A549 (cell line): ENCODE measurements at regions not wholly inside any gene's neighbourhood (a gene's known extent, or its start where the extent isn't known, plus 50 kb on each side); places are given as distances from the start of the nearest gene placed in this dataset.

Experiments used
- CTCF ChIP-seq: fragments of >200 bp; sonication (Bioruptor Twin); formaldehyde crosslinking; IDR thresholded peaks from 3 replicates; pipeline ENCODE4 v1.5.1; 2016
- EP300 ChIP-seq, 2 experiments: fragments of >200 bp; sonication (Bioruptor Twin); formaldehyde crosslinking; IDR thresholded peaks; 2 replicates in 1 of 2; 3 replicates in 1 of 2; pipeline ENCODE4 v1.6.1; 2016 to 2017
- FOSB ChIP-seq: fragments of 250-450 bp; sonication (Bioruptor Pico); IDR thresholded peaks from 2 replicates; pipeline ENCODE4 v1.5.0; 2020; ENCODE audit warnings: mild to moderate bottlenecking, moderate library complexity
- FOSL2 ChIP-seq, 2 experiments: fragments of 450-650 bp in 1 of 2; fragments of >200 bp in 1 of 2; sonication (Bioruptor Twin) in 1 of 2; formaldehyde crosslinking; IDR thresholded peaks; 2 replicates each; pipeline versions ENCODE4 v1.5.0 to v1.6.1; 2016 to 2020; ENCODE audit warnings: mild to moderate bottlenecking in 1 of 2, moderate library complexity in 1 of 2
- KDM5A ChIP-seq: fragments of 200-600 bp; sonication (generic); IDR thresholded peaks from 2 replicates; pipeline ENCODE4 v1.6.1; 2016; ENCODE audit warnings: antibody characterized with exemption, mild to moderate bottlenecking
- NR3C1 ChIP-seq: fragments of >200 bp; sonication (Bioruptor Twin); formaldehyde crosslinking; IDR thresholded peaks from 3 replicates; pipeline ENCODE4 v1.6.1; 2017
- POLR2A ChIP-seq: IDR thresholded peaks from 2 replicates; pipeline ENCODE4 v1.6.1; 2012; ENCODE audit warnings: mild to moderate bottlenecking, low read length
- RCOR1 ChIP-seq: fragments of 150-350 bp; IDR thresholded peaks from 2 replicates; pipeline ENCODE4 v1.6.1; 2014; ENCODE audit warnings: antibody characterized with exemption, low read length, low read depth
- SMC3 ChIP-seq: fragments of >200 bp; sonication (Bioruptor Twin); formaldehyde crosslinking; IDR thresholded peaks from 3 replicates; pipeline ENCODE4 v1.6.1; 2018; ENCODE audit warnings: inconsistent platforms

GRCh38 chr3:94961423-94962100 lies 898.7 kb downstream of the NSUN3 start:
- TF ChIP-seq CTCF (no peak), SMC3 (no peak), EP300 (IDR thresholded peaks at IDR 0.05) (no peak), FOSB (CRISPR knock-in tag) (no peak), POLR2A (no peak), KDM5A (no peak), RCOR1 (no peak), NR3C1 (no peak), FOSL2 (IDR thresholded peaks at IDR 0.05) (no peak), FOSL2 (CRISPR knock-in tag; IDR thresholded peaks at IDR 0.05) (no peak)
